ENCODE measurements at regions not wholly inside any gene's neighbourhood (a gene's known extent, or its start where the extent isn't known, plus 50 kb on each side); places are given as distances from the start of the nearest gene placed in this dataset.

GRCh38 chr13:103772576-103772975 lies 706.4 kb upstream of the SLC10A2 start:
- no peak for TF ChIP-seq POLR2A (IDR thresholded peaks at IDR 0.05)
- TF ChIP-seq CTCF (IDR thresholded peaks at IDR 0.05) = no peak
- TF ChIP-seq EP300 (IDR thresholded peaks at IDR 0.05) = no peak

Measured in gastroesophageal sphincter (tissue), 3 donors.